Upper lobe of right lung (tissue), 1 donor: ENCODE measurements at regions not wholly inside any gene's neighbourhood (a gene's known extent, or its start where the extent isn't known, plus 50 kb on each side); places are given as distances from the start of the nearest gene placed in this dataset.

Source experiments
- ATAC-seq: fragments of 200-7000 bp; cut with Tn5 transposase; one replicate; pipeline ENCODE4 v1.9.1; 2020; ENCODE audit warnings: mild to moderate bottlenecking, moderate library complexity
- DNase-seq: peaks from one replicate; pipeline ENCODE4 v3.0.0-alpha.2; 2020
- H3K27ac ChIP-seq: fragments of 200-600 bp; one replicate; pipeline ENCODE4 v1.8.0; 2022
- H3K27me3 ChIP-seq: fragments of 200-600 bp; one replicate; pipeline ENCODE4 v1.8.0; 2022; ENCODE audit warnings: mild to moderate bottlenecking
- H3K36me3 ChIP-seq: fragments of 200-600 bp; one replicate; pipeline ENCODE4 v1.8.0; 2022
- H3K4me1 ChIP-seq: fragments of 200-600 bp; one replicate; pipeline ENCODE4 v1.8.0; 2022
- H3K4me3 ChIP-seq: fragments of 200-600 bp; one replicate; pipeline ENCODE4 v1.8.0; 2022; ENCODE audit warnings: mild to moderate bottlenecking
- H3K9me3 ChIP-seq: fragments of 200-600 bp; one replicate; pipeline ENCODE4 v1.8.0; 2022
- intact Hi-C: fragments of 100-400 bp; cut with DNase I; formaldehyde crosslinking; loops from one replicate; pipeline ENCODE4 v1.11.0; 2022
- TF ChIP-seq, protein P1 (sequence below): fragments of 200-600 bp; IDR thresholded peaks from one replicate; pipeline ENCODE4 v1.8.0; 2022; ENCODE audit warnings: antibody characterized with exemption
- donor health status: DM: no; HTN: yes; CAD: no; lungs with severe emphysema.

DNA sequence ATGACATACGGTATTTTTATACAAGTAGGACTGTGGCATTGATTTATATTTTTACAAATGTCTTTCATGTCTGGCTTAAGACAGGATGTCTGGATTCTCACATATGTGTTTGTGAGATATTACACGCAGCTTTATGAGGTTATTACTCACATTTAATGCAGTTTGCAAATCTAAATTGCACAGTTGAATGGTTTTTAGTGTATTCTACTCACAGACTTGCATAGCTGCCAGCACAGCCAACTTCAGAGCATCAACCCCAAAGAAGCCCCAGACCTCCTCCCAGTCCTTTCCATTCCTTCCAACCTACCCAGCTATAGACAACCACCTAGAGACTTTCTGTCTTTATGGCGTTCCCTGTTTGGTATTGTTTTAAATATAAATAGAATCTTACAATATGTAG, 193.8 kb upstream of the SHH start:
- intact Hi-C loops, result no loop called here
- DNase-seq (no peak), ATAC-seq (no peak)
- H3K27me3 ChIP-seq, result no peaks in the 10 kb centered on the region
- no peaks in the 10 kb centered on the region for H3K36me3 ChIP-seq
- no peak overlapping the region for H3K4me3 ChIP-seq
- peaks cover 8% of the 10 kb centered on the region for H3K9me3 ChIP-seq
- no peak overlapping the region for H3K27ac ChIP-seq
- H3K4me1 ChIP-seq, result no peaks in the 10 kb centered on the region
- TF ChIP-seq, protein P1, sequence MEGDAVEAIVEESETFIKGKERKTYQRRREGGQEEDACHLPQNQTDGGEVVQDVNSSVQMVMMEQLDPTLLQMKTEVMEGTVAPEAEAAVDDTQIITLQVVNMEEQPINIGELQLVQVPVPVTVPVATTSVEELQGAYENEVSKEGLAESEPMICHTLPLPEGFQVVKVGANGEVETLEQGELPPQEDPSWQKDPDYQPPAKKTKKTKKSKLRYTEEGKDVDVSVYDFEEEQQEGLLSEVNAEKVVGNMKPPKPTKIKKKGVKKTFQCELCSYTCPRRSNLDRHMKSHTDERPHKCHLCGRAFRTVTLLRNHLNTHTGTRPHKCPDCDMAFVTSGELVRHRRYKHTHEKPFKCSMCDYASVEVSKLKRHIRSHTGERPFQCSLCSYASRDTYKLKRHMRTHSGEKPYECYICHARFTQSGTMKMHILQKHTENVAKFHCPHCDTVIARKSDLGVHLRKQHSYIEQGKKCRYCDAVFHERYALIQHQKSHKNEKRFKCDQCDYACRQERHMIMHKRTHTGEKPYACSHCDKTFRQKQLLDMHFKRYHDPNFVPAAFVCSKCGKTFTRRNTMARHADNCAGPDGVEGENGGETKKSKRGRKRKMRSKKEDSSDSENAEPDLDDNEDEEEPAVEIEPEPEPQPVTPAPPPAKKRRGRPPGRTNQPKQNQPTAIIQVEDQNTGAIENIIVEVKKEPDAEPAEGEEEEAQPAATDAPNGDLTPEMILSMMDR, result no peak

DNA sequence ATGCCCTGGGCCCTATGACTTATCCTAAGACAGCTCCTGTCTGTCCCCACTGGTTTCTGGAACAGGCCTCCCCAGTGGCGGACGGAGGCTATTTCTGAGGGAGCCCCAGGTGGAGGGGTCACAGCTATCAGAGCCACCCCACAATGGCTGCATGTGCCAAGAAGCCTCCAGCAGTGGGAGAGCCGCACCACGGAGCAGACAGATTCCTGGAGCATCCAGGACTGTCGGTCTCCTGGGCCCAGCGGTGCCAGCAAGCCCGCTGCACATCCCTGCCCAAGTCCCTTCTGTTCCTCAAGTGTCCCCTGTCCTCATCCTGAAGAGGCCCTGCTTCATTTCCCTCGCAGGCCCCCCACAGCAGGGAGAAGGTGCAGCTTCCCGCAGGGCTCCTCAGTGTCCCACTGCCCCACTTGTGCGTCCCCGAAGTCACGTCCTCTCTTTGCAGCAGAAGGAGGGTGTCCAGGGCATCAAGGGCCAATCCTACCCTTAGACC, 193.0 kb upstream of the SHH start:
- ATAC-seq (no peak), DNase-seq (peak; percentile 56)
- peaks cover 7% of the 10 kb centered on the region for H3K9me3 ChIP-seq
- no peaks in the 10 kb centered on the region for H3K27me3 ChIP-seq
- H3K36me3 ChIP-seq, result no peaks in the 10 kb centered on the region
- intact Hi-C loops, result no loop called here
- TF ChIP-seq, protein P1, result no peak
- no peak overlapping the region for H3K27ac ChIP-seq
- H3K4me3 ChIP-seq, result no peak overlapping the region
- H3K4me1 ChIP-seq, result no peaks in the 10 kb centered on the region

DNA sequence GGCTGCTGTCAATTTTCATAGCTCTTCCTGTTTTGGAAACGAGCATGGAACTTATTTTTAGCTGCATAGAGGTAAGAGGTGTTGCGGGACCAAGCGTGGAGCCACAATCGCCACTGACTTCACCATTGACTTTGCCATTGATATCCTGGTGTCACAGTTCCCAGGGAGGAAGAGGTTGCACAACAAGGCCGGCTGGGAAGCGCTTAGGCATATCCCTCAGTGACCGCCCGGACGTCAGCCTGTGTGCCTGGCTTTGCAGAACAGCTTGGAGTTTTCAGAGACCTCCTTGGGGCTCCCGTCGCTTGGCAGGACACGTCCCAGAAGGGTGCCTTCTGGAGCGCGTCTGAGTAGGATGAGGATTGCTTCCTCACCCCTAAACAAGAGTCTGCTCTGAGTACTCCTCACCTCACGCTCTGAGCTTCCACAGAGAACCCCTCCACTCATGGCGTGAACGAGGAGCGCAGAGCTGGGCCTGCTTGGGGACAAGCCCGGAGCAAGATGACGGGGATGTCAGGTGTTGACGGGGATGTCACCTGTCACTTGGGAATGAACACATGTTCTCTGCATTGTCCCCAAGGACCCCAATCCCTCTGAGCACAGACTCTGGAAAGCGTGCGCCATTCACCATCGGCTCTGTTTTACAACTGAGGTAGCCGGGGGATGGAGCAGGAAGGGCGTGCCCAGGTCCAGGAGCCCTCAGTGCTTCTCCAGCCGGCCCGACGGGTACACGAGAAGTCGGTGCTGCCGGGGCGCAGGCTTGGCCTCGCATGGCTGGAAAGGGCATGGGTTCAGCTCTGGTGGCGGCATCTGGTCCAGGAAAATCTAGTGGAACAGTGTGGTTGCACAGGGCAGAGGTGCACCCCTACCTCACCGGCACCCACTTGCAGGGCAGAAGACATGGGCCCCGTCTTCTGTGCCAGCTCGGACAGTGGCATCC, 192.3 kb upstream of the SHH start:
- no peak for ATAC-seq
- DNase-seq, result peak; percentile 54
- Histone ChIP-seq H3K4me1 (no peaks in the 10 kb centered on the region), H3K27ac (no peak overlapping the region), H3K36me3 (no peaks in the 10 kb centered on the region), H3K27me3 (no peaks in the 10 kb centered on the region), H3K9me3 (peaks cover under 1% of the 10 kb centered on the region), H3K4me3 (no peak overlapping the region)
- TF ChIP-seq, protein P1, result no peak
- intact Hi-C loops, result no loop called here

DNA sequence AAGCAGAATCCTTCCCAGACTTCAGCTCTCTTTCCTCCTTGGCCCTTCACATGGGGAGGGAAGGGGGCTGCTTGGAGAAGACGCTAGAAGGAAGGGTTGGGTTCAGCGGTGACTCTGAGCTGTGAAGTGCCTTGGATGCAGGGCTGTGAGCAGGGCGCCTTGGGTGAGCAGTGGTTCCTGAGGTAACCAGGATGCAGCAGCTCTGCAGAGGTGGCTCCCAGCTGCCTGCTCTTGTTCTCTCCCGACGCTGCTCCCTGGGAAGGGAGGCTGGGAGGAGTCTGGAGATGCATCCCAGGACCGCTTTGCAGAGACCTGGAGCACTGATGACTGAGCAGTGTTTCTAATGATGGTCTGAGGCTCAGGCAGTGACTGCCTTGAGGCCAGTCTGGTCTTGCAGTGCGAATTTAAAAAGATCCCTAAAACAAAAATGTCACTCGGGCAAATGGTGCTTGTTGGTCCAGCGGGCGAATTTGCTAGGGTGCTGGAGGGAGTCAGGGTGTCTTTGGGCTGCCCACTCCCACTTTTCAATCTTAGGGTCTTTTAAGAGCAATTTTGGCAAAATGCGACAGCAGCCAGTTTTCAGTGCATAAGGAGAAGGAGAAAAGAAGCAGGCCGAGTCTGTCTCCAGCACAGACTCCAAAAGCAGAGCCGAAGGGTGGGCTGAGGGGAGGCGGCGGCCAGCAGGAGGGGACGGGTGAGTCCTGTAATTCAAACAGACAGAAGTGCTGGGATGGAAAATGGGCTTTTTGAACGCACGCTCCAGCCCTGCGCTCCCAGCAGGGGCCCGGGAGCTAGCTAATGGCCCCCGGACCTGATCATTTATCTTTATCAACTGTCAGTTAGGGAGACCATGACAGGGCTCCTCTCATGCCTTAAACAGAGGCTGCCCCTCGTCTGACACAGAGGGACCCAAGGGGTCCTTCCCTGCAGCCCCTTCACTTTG, 191.2 kb upstream of the SHH start:
- no peak for ATAC-seq

More for the DNA sequence above, 191.2 kb upstream of the SHH start:
- intact Hi-C loops, result no loop called here
- no peaks in the 10 kb centered on the region for H3K9me3 ChIP-seq
- H3K4me1 ChIP-seq, result no peaks in the 10 kb centered on the region
- H3K27ac ChIP-seq, result no peak overlapping the region
- H3K36me3 ChIP-seq, result no peaks in the 10 kb centered on the region
- no peak for DNase-seq
- no peak overlapping the region for H3K4me3 ChIP-seq
- no peaks in the 10 kb centered on the region for H3K27me3 ChIP-seq
- TF ChIP-seq, protein P1, result no peak
